CD4-positive, alpha-beta T cell treated with Interleukin-17A for 1 hour (primary cell): ENCODE measurements at regions not wholly inside any gene's neighbourhood (a gene's known extent, or its start where the extent isn't known, plus 50 kb on each side); places are given as distances from the start of the nearest gene placed in this dataset.
"Not testable (repeated sequence)": the region's sequence is repeated elsewhere in the genome, so short reads cannot be mapped to it uniquely, and the experiment has no call there.

ENCODE experiments used
- DNase-seq: peaks from one replicate; pipeline ENCODE4 v3.0.0-alpha.2; 2020

- no peak for DNase-seq
Measured at GRCh38 chr4:151879705-151880445, 119.1 kb upstream of the GATB start.

DNA sequence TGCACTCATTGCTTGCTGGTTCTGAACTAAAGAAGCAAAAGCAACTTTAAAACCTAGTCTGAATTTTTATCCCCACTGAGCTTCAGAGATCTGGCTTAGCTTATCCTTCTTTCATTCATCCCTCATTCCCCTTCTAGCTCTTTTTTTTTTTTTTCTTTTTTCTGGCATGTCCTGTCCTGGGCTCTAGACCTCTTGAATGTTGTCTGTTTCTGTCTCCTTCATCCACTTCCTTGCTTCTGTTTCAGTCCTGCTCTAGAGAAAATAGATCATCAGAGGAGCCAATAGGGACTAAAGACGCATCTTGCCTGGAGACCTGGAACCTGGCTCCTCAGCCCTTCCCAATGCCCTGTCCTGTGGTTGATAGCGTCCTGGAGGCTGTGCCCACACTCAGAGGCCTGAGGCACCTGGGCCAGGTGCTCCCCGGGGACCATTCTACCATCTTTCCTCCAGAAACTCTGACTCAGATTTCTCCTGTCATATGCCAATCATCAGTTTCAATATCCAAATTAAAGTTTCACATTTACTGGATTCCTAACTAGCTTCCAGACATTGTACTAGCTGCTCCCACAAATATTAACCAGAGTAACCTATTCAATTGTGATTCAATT, 115.7 kb upstream of the GATB start:
- no peak for DNase-seq

- no peak for DNase-seq
Measured at GRCh38 chr4:151874328-151874727, 113.5 kb upstream of the GATB start.

DNA sequence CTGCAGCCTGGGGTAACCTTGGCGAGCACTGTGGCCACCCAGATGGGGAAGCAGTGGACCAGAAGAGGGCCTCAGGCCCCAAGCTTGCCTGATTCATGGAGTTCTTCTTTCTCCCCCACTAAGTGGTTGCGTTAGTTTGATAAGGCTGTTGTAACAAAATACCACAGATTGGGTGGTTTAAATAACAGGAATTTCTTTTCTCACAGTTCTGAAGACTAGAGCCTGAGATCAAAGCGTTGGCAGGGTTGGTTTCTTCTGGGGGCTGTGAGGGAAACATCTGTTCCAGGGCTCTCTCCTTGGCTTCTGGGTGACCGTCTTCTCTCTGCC, 105.7 kb upstream of the GATB start:
- no peak for DNase-seq

- no peak for DNase-seq
Measured at GRCh38 chr4:151865744-151866591, 105.2 kb upstream of the GATB start.

DNA sequence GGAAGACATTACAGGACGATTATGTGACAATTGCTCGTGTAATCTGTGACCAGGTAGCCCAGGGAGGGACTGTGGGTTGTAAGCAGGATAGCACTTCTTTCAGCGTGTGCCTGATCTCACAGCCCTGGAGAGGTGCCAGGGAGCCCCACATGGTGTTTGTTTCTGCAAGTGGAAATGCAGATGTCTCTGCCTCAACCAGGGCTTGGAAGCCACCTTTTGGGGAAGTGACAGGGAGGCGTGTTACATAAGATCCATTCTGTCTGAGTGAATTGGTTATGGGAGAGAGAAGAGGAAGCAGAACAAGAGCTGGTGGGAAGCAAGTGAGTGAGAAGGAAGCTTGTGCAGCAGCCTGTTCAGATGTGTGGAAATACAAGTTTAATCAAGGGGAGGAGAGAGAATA, 104.5 kb upstream of the GATB start:
- DNase-seq: peak; percentile 20

DNA sequence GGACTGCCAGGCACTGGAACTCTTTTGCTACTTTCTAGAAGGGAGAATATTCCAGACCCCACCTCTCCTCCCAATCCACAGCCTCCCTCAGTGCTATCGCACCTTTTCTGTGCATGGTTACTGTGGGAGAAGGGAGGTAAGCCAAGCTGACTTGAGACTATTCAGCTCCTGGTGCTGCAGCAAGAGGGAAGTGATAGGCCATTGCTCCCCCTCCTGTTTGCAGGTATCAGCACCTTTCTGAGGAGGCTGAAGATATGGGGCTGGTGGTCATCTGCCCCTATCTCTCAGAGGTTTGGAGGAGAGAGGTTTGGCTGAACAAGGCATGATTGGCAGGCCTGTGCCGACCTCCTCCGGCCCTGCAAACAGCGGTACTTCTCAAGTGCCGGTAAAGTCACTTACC, 103.3 kb upstream of the GATB start:
- no peak for DNase-seq

- no peak for DNase-seq
Measured at GRCh38 chr4:151862766-151863165, 102.0 kb upstream of the GATB start.

DNA sequence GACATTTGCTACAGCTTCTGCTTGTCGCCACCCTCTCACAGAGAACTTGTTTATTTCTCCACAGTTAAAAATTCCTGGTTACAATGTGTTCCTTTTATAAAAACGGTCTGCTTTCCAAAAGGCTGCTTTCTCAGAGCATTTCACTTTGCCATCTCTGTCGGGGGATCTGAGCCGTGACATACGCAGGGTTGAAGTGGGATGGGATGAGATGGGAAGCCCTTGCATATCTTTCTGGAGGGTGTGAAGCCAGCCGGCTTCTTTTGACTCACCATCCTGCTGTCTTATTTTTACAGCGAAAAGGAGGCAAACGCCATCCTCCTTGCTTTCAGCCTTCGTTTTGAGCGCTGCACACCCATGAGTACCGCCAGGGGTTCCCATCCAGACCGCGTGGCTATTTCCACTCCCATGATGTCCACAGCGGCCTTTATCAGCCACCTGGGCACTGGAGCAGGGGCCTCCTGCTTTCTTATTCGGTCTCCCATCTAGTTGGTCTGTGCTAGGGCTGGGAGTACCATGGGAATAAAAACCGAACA, 99.8 kb upstream of the GATB start:
- DNase-seq: no peak

DNA sequence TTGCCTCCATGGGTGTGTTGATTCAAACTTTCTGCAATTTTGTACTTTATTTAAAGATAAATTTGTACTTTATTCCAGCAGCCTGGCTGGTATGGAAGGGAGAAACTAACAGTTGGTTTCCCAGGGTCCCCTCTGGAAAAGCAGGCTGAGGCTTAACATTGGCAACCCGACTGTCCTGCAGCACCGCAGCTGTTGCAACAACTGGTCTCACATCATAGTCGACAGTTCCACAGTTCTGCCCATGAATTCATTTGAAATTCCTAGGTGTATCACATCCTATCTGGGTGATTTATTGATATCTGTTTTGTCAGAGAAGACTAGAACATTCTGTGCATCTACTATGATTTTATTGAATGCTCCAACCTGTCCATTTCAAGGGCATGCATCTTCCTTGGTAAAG, 98.8 kb upstream of the GATB start:
- DNase-seq: no peak

DNA sequence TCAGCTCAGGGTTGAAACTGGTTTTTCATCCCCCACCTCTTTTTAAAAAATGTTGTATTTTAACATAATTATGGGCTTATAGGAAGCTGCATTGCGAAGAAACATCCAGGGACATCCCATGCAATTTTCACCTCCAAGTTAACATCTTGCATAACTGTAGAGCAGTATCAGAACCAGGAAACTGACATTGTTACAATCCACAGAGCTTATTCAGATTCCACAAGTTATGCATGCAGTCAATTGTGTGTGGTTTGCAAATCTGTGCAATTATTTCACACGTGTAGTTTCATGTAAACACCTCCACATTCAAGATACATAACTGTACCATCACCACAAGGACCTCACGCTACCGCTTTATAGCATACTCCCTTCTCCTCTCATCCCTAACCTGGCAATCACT, 97.5 kb upstream of the GATB start:
- no peak for DNase-seq

- no peak for DNase-seq
Measured at GRCh38 chr4:151857368-151857767, 96.6 kb upstream of the GATB start.

- DNase-seq: no peak
Measured at GRCh38 chr4:151855747-151856146, 94.9 kb upstream of the GATB start.

GRCh38 chr4:151854731-151855130, 93.9 kb upstream of the GATB start:
- DNase-seq: no peak

DNA sequence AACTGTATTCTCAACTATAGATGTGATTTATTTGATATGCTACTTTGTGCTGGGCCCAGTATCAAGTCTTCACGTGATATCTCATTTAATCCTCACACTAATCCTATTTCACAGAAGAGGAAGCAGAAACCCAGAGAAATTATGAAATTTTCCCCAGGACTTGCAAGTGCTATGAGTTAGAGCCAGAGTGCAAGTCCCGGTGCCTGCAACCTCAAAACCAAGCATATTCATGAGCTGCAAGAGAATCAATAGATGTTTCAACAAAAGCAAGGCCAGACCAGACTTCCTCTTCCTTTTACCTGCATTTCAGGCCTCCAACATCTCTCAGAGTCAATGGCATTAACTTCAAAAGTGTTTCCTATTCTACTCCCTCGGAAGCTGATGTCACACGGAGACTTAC, 92.2 kb upstream of the GATB start:
- DNase-seq: no peak

DNA sequence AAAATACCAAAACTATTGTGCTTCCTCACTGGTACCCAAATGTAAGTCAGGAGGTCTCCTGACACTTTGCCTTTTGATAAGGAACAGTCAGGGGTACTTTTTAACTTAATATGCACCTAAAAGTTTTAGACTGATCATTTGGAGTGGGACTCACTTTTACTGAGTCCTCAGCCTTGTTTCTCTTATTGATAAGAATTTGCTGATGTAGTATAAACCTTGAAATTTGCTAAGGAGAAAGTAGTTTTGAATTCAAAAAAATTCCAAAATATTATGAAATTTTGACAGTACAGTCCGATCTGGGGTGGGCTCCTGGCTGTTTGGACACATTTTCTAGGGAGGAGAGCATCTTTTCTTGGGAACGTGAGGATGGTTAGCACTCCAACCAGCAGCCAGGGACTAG, 91.4 kb upstream of the GATB start:
- no peak for DNase-seq

GRCh38 chr4:151851354-151851753, 90.5 kb upstream of the GATB start:
- DNase-seq: no peak

DNA sequence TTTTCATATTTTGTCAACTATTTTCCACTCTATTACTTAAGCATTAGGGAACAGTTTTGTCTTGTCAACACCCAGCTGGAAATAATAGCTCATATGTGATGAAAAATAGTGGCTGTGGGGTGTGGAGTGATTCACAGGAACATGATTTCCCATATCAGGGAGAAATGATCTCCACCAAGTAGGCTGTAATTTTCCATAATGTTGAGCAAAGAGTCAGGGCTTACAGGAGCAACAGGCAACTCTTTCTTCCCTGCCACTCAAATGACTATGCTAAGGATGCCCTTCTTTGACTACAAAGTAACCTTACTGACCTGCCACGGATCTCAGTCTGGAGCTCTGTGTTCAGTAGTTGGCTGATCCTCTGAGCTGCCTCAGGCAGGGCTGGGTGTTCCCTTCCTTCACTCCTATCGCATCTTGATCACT, 90.0 kb upstream of the GATB start:
- DNase-seq: no peak

- DNase-seq: not testable (repeated sequence)
Measured at GRCh38 chr4:151845551-151845950, 84.7 kb upstream of the GATB start.

DNA sequence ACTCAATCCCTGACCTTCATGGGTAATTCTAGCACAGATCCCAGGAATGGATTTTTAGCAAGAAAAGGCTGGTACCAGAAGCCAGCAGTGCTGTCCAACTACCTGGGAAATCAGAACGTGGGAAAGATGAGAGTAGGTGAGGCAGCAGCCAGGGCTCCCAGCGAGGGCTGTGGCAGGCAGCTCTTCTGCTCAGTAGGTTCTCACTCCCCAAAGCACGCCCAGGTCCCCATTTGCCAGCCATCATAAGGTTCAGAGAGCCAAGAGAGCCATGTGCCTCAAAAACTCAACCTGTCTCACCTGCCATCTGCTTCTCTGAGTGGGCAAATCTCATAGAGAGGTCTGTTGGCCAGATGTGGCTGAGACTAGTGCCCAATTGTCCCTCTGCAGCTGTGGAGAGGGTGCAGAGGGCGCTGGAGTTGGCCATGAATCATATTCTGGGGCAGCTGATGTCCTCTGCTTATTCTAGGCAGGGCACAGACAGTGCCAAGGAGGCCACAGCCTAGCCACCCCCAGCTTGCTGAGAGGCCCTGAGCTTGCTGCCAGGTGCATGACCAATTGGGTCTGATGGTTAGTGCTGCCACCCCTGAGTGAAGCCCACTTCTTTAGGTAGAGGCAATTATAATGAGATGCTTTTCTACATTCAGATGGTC, 81.7 kb upstream of the GATB start:
- DNase-seq: no peak

DNA sequence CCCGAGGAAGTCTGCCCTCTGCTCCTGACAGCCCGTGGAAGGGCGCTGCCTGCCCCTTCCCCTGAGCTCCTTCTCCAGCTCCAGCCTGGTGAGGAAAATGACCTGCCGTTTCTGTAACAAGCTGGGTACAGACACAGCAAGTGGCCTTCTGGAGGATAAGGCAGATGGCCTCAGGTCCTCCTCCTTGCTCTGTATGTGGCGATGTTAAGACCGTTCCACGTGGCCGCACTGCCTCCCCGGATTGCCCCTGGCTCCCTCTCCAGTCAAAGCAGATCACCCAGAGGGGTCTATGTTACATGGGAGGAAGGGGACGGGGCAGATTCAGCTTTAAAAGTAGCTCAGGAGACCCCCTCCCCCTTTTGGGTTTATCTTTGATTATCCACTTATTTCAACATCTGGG, 80.3 kb upstream of the GATB start:
- no peak for DNase-seq

GRCh38 chr4:151835467-151835866, 74.7 kb upstream of the GATB start:
- no peak for DNase-seq

DNA sequence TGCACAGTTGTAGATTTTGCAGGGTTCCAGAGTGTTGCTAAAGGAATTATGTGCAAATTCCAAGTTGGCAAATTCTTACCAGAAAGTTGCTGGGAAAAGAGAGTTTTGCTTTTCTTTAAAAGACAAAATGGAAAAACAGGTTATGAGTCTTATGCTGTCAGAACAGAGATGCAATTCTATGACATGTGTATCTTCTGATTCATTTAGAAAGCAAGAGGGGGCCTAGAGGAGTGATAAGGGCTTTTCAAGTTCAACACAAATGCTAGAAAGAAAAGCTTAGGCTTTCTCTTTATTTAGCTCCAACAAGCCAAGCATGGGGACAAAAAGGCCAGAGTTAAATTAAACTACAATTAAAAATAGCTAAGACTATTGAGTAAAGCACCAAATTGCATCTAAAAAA, 72.4 kb upstream of the GATB start:
- DNase-seq: no peak
